KMS-11 (cell line): ENCODE measurements at regions not wholly inside any gene's neighbourhood (a gene's known extent, or its start where the extent isn't known, plus 50 kb on each side); places are given as distances from the start of the nearest gene placed in this dataset.

ENCODE experiments used
- H2AFZ ChIP-seq: fragments of 200-600 bp; sonication (generic); 2 replicates; pipeline ENCODE4 v1.6.1; 2016; ENCODE audit warnings: antibody characterized with exemption, mixed run types, low read depth
- H3K27ac ChIP-seq: fragments of 200-600 bp; sonication (generic); 2 replicates; pipeline ENCODE4 v1.6.1; 2016; ENCODE audit warnings: mild to moderate bottlenecking, mixed run types
- H3K27me3 ChIP-seq: fragments of 200-600 bp; sonication (generic); 2 replicates; pipeline ENCODE4 v1.6.1; 2017; ENCODE audit warnings: mild to moderate bottlenecking, low read depth, mixed run types, moderate library complexity; ENCODE audit not compliant: insufficient read depth
- H3K36me3 ChIP-seq: fragments of 200-600 bp; sonication (generic); 2 replicates; pipeline ENCODE4 v1.6.1; 2017; ENCODE audit warnings: mild to moderate bottlenecking, mixed run types; ENCODE audit not compliant: insufficient read depth
- H3K4me1 ChIP-seq: fragments of 200-600 bp; sonication (generic); 2 replicates; pipeline ENCODE4 v1.6.1; 2016; ENCODE audit warnings: mild to moderate bottlenecking, low read depth, mixed run types; ENCODE audit not compliant: poor library complexity, severe bottlenecking
- H3K4me2 ChIP-seq: fragments of 200-600 bp; sonication (generic); 2 replicates; pipeline ENCODE4 v1.7.0; 2016; ENCODE audit warnings: mild to moderate bottlenecking, mixed run types
- H3K4me3 ChIP-seq: fragments of 200-600 bp; sonication (generic); IDR thresholded peaks from 2 replicates; pipeline ENCODE4 v1.6.1; 2017; ENCODE audit warnings: low read depth, low read length, mixed read lengths; ENCODE audit not compliant: insufficient read depth
- H3K79me2 ChIP-seq: fragments of 200-600 bp; sonication (generic); 2 replicates; pipeline ENCODE4 v1.6.1; 2016; ENCODE audit warnings: low read depth, mixed run types; ENCODE audit not compliant: insufficient read depth
- H3K9ac ChIP-seq: fragments of 200-600 bp; sonication (generic); 2 replicates; pipeline ENCODE4 v1.6.1; 2016; ENCODE audit warnings: mild to moderate bottlenecking, mixed run types
- H4K20me1 ChIP-seq: fragments of 200-600 bp; sonication (generic); 2 replicates; pipeline ENCODE4 v1.6.1; 2016; ENCODE audit warnings: mild to moderate bottlenecking, mixed run types; ENCODE audit not compliant: insufficient read depth
- CTCF ChIP-seq: fragments of 200-600 bp; sonication (generic); conservative IDR thresholded peaks from 2 replicates; pipeline ENCODE4 v1.6.1; 2017; ENCODE audit warnings: low read depth, mild to moderate bottlenecking, antibody characterized with exemption, low read length, moderate library complexity, mixed read lengths

- Histone ChIP-seq H3K27me3 (no peaks in the 10 kb centered on the region), H3K79me2 (no peaks in the 10 kb centered on the region), H4K20me1 (no peaks in the 10 kb centered on the region), H3K4me3 (no peak overlapping the region), H3K27ac (no peak overlapping the region), H2AFZ (no peak overlapping the region), H3K36me3 (no peaks in the 10 kb centered on the region), H3K4me2 (peak overlapping the region; percentile 38), H3K4me1 (peaks cover 35% of the 10 kb centered on the region), H3K9ac (no peak overlapping the region)
- TF ChIP-seq CTCF = no peak
Measured at GRCh38 chr7:119711104-119711503, 561.9 kb upstream of the KCND2 start.

GRCh38 chr7:119712886-119713462 is 560.0 kb upstream of the KCND2 start:
- Histone ChIP-seq H3K9ac (no peak overlapping the region), H3K27ac (no peak overlapping the region), H2AFZ (no peak overlapping the region), H3K4me3 (no peak overlapping the region), H3K4me1 (peaks cover 19% of the 10 kb centered on the region), H3K27me3 (no peaks in the 10 kb centered on the region), H3K4me2 (no peak overlapping the region), H3K79me2 (no peaks in the 10 kb centered on the region), H4K20me1 (no peaks in the 10 kb centered on the region), H3K36me3 (no peaks in the 10 kb centered on the region)
- no peak for TF ChIP-seq CTCF

- H3K4me2 ChIP-seq = no peak overlapping the region
- no peak overlapping the region for H3K27ac ChIP-seq
- no peaks in the 10 kb centered on the region for H3K79me2 ChIP-seq
- H3K4me3 ChIP-seq = no peak overlapping the region
- H3K4me1 ChIP-seq = peaks cover 19% of the 10 kb centered on the region
- no peak overlapping the region for H3K9ac ChIP-seq
- H3K27me3 ChIP-seq = no peaks in the 10 kb centered on the region
- no peaks in the 10 kb centered on the region for H4K20me1 ChIP-seq
- no peaks in the 10 kb centered on the region for H3K36me3 ChIP-seq
- no peak for TF ChIP-seq CTCF
- H2AFZ ChIP-seq = no peak overlapping the region
Measured at GRCh38 chr7:119713606-119714005, 559.4 kb upstream of the KCND2 start.

GRCh38 chr7:119720541-119720940 is 552.4 kb upstream of the KCND2 start:
- H3K36me3 ChIP-seq = no peaks in the 10 kb centered on the region
- H3K4me3 ChIP-seq = no peak overlapping the region
- H3K4me1 ChIP-seq = no peaks in the 10 kb centered on the region
- no peak overlapping the region for H2AFZ ChIP-seq
- no peak overlapping the region for H3K9ac ChIP-seq
- H4K20me1 ChIP-seq = no peaks in the 10 kb centered on the region
- no peak overlapping the region for H3K4me2 ChIP-seq
- no peaks in the 10 kb centered on the region for H3K27me3 ChIP-seq
- H3K27ac ChIP-seq = no peak overlapping the region
- H3K79me2 ChIP-seq = no peaks in the 10 kb centered on the region
- TF ChIP-seq CTCF = no peak
